Gastrocnemius medialis (tissue), 4 donors: ENCODE measurements at regions not wholly inside any gene's neighbourhood (a gene's known extent, or its start where the extent isn't known, plus 50 kb on each side); places are given as distances from the start of the nearest gene placed in this dataset.

Experiments used
- ATAC-seq, 2 donors: fragments of 150-250 bp; one replicate each; pipeline ENCODE4 v1.9.1; 2016
- DNase-seq, 2 donors: peaks; one replicate each; pipeline ENCODE4 v3.0.0-alpha.2; 2019
- H3K27ac ChIP-seq, 4 donors: fragments of 200-600 bp; sonication (generic); 1 replicate in 1 of 4; 2 replicates in 3 of 4; pipeline ENCODE4 v1.5.1; 2016 to 2018; ENCODE audit warnings: mild to moderate bottlenecking in 2 of 4, moderate library complexity in 1 of 4
- H3K27me3 ChIP-seq, 3 donors: fragments of 200-600 bp; sonication (generic) in 2 of 3; 1 replicate in 1 of 3; 2 replicates in 2 of 3; pipeline versions ENCODE4 v1.5.1 to v1.6.0; 2016 to 2019; ENCODE audit warnings: mild to moderate bottlenecking in 1 of 3, moderate library complexity in 1 of 3
- H3K36me3 ChIP-seq, 2 donors: fragments of 200-600 bp; sonication (generic) in 1 of 2; one replicate each; pipeline ENCODE4 v1.5.1; 2017 to 2018
- H3K4me1 ChIP-seq, 2 donors: fragments of 200-600 bp; sonication (generic) in 1 of 2; one replicate each; pipeline ENCODE4 v1.5.1; 2016 to 2017; ENCODE audit warnings: mild to moderate bottlenecking in 2 of 2
- H3K4me3 ChIP-seq, 4 donors: fragments of 200-600 bp; sonication (generic) in 3 of 4; 1 replicate in 1 of 4; 2 replicates in 3 of 4; pipeline ENCODE4 v1.5.1; 2016 to 2019; ENCODE audit warnings: mild to moderate bottlenecking in 2 of 4
- H3K9me3 ChIP-seq, 3 donors: fragments of 200-600 bp; sonication (generic) in 2 of 3; 1 replicate in 1 of 3; 2 replicates in 2 of 3; pipeline ENCODE4 v1.5.1; 2016 to 2019
- POLR2A ChIP-seq, 2 donors: fragments of 450-650 bp; IDR thresholded peaks; one replicate each; pipeline ENCODE4 v1.6.1; 2017; ENCODE audit warnings: antibody characterized with exemption in 2 of 2, mild to moderate bottlenecking in 2 of 2, moderate library complexity in 2 of 2
- in situ Hi-C, 4 donors: fragments of 200-750 bp; cut with MboI; loops; one replicate each; pipeline versions ENCODE4 v1.15.0 to v1.8.0; 2017; ENCODE audit warnings: low sequenced_read_pairs in 4 of 4
- intact Hi-C: fragments of 100-400 bp; cut with DNase I; formaldehyde crosslinking; loops from one replicate; pipeline ENCODE4 v1.15.1; 2023; ENCODE audit warnings: low total_unique reads
- TF ChIP-seq, protein P1 (sequence below), 5 experiments: fragments of 450-650 bp in 3 of 5; fragments of 200-600 bp in 2 of 5; sonication (generic) in 2 of 5; IDR thresholded peaks in 4 of 5; conservative IDR thresholded peaks in 1 of 5; 1 replicate in 4 of 5; 2 replicates in 1 of 5; pipeline ENCODE4 v1.5.1; 2016 to 2019; ENCODE audit warnings: antibody characterized with exemption in 5 of 5, mild to moderate bottlenecking in 3 of 5, moderate library complexity in 3 of 5

DNA sequence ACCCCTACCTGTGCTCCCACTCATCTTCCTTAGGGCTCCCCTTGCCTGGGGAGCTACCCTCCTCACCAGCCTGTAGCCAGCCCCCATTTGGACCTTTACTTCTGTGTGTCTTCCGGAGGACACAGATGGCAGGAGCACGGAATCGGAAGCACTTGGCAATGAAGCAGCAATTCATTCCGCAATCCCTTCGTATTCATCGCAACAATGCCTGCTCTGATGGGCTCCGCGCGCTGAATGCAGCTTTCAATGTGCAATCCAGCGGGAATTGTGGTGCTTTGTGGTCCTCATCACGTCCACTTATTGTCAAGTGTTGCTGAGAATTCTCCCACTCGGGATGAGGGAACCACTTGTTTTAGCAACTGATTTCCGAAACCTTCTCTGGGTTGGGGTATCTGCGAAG is 336.0 kb downstream of the DHX35 start:
- Histone ChIP-seq H3K27ac (no peak overlapping the region), H3K4me3 (no peak overlapping the region), H3K27me3 (no peaks in the 10 kb centered on the region), H3K36me3 (no peaks in the 10 kb centered on the region), H3K9me3 (no peaks in the 10 kb centered on the region), H3K4me1 (no peaks in the 10 kb centered on the region)
- in situ Hi-C loops = no loop called here
- DNase-seq (no peak), ATAC-seq (no peak)
- intact Hi-C loops = no loop called here
- no peak for TF ChIP-seq POLR2A (IDR thresholded peaks at IDR 0.05)
- TF ChIP-seq, protein P1, sequence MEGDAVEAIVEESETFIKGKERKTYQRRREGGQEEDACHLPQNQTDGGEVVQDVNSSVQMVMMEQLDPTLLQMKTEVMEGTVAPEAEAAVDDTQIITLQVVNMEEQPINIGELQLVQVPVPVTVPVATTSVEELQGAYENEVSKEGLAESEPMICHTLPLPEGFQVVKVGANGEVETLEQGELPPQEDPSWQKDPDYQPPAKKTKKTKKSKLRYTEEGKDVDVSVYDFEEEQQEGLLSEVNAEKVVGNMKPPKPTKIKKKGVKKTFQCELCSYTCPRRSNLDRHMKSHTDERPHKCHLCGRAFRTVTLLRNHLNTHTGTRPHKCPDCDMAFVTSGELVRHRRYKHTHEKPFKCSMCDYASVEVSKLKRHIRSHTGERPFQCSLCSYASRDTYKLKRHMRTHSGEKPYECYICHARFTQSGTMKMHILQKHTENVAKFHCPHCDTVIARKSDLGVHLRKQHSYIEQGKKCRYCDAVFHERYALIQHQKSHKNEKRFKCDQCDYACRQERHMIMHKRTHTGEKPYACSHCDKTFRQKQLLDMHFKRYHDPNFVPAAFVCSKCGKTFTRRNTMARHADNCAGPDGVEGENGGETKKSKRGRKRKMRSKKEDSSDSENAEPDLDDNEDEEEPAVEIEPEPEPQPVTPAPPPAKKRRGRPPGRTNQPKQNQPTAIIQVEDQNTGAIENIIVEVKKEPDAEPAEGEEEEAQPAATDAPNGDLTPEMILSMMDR (IDR thresholded peaks at IDR 0.05 in 4 of 5, conservative IDR thresholded peaks at IDR 0.05 in 1 of 5) = no peak

DNA sequence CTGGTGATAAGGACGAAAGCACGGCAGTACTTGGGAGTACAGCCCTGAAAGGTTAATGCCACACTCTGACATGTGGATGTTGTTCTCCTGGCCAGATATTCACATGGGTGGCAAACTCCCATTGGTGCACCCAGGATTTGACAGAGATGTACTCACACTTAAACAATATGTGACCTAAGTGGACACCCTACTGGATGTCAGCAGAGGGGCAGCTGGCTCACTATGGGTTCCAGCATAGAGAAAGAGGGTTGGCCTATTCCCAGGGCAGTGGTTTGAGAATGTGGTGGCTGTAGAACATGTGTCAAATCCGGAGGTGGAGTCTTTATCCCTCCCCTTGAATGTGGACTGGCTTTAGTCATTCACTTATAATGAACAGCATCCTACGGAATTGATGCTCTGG is 333.2 kb downstream of the DHX35 start:
- H3K36me3 ChIP-seq = no peaks in the 10 kb centered on the region
- H3K4me3 ChIP-seq = no peak overlapping the region
- no peaks in the 10 kb centered on the region for H3K9me3 ChIP-seq
- TF ChIP-seq, protein P1 (IDR thresholded peaks at IDR 0.05 in 4 of 5, conservative IDR thresholded peaks at IDR 0.05 in 1 of 5) = no peak
- no peak for TF ChIP-seq POLR2A (IDR thresholded peaks at IDR 0.05)
- no peaks in the 10 kb centered on the region for H3K4me1 ChIP-seq
- DNase-seq (no peak), ATAC-seq (no peak)
- no peak overlapping the region for H3K27ac ChIP-seq
- in situ Hi-C loops = no loop called here
- intact Hi-C loops = no loop called here
- H3K27me3 ChIP-seq = no peaks in the 10 kb centered on the region

DNA sequence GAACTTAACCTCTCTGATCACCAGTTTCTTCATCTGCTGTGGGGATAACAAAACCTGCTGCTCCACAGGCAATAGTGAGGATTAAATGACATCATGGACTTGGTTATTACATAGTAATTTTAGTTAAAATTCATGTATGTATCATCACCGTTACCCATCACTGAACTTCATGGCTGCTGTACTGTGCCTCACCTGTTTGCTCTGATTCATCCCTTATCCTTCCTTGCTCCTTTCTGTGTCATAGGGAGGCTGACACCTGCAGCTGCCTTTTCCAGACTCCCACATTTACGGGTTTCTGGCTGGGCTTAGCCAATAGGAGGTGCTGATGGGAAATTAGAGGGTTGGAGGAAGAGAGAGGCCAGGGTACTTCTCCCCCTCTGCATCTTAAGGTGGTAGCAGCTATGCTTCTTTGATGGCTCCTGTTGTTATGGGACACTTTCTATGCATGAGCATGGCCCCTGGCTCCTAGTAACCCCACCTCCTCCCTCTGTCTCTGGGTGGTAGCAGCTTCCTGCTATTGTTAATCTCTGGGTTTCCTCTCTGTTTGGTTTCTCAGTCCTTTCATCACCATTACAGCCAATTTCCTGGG is 332.1 kb downstream of the DHX35 start:
- ATAC-seq = no peak
- in situ Hi-C loops (no loop called here), intact Hi-C loops (no loop called here)
- H3K9me3 ChIP-seq = no peaks in the 10 kb centered on the region
- H3K4me3 ChIP-seq = no peak overlapping the region
- H3K36me3 ChIP-seq = no peaks in the 10 kb centered on the region
- H3K4me1 ChIP-seq = no peaks in the 10 kb centered on the region
- no peaks in the 10 kb centered on the region for H3K27me3 ChIP-seq
- H3K27ac ChIP-seq = no peak overlapping the region
- no peak for TF ChIP-seq POLR2A (IDR thresholded peaks at IDR 0.05)
- TF ChIP-seq, protein P1 (IDR thresholded peaks at IDR 0.05 in 4 of 5, conservative IDR thresholded peaks at IDR 0.05 in 1 of 5) = no peak
- DNase-seq = no peak

DNA sequence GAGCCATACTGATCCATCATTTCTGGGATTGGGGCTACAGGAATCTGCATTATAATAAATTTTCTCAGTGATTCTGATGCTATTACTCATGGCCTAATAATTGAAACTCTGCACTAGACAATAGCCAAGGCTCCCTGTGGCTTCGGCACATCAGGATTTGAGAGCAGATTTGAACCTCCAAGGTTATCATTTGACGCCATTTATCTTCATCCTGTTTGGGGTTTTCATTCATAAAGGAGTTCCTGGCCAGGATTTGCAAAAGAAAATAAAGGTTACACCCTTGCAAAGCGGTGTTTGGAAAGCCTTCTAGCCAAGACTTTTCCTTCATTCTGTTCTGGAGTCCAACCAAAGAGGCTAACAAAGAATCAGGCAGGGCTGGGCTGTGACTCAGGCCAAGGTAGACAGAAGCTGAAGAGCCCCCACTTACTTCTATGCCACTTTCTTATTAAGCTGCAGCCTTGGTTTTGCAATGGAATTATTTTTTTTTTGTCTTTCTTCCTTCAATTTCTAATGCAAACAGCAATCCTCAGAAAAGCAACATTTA is 330.1 kb downstream of the DHX35 start:
- no peaks in the 10 kb centered on the region for H3K27me3 ChIP-seq
- H3K9me3 ChIP-seq = no peaks in the 10 kb centered on the region
- ATAC-seq (no peak), DNase-seq (no peak)
- intact Hi-C loops (no loop called here), in situ Hi-C loops (no loop called here)
- no peaks in the 10 kb centered on the region for H3K4me1 ChIP-seq
- no peak overlapping the region for H3K4me3 ChIP-seq
- H3K36me3 ChIP-seq = no peaks in the 10 kb centered on the region
- no peak overlapping the region for H3K27ac ChIP-seq
- no peak for TF ChIP-seq POLR2A (IDR thresholded peaks at IDR 0.05)
- TF ChIP-seq, protein P1 (IDR thresholded peaks at IDR 0.05 in 4 of 5, conservative IDR thresholded peaks at IDR 0.05 in 1 of 5) = no peak

DNA sequence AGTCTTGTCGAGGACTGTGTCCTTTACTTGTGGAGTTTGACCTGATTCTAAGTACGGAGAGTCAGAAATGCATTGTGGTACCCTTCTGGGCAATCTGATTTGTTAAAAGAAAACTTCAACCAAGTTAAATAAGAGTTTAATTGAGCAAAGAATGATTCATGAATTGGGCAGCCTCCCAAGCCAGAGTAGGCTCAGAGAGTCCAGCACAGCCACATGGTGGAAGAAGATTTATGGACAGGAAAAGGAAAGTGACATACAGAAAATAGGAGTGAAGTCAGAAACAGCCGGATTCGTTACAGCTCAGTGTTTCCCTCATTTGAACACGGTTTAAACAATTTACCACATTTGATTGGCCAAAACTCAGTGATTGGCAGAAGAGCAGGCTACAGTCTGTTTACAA is 329.2 kb downstream of the DHX35 start:
- H3K4me1 ChIP-seq = no peaks in the 10 kb centered on the region
- in situ Hi-C loops = no loop called here
- no peaks in the 10 kb centered on the region for H3K36me3 ChIP-seq
- no peak overlapping the region for H3K4me3 ChIP-seq
- TF ChIP-seq, protein P1 (IDR thresholded peaks at IDR 0.05 in 4 of 5, conservative IDR thresholded peaks at IDR 0.05 in 1 of 5) = no peak
- TF ChIP-seq POLR2A (IDR thresholded peaks at IDR 0.05) = no peak
- no peak for ATAC-seq
- no peak overlapping the region for H3K27ac ChIP-seq
- no peaks in the 10 kb centered on the region for H3K27me3 ChIP-seq
- no peak for DNase-seq
- no peaks in the 10 kb centered on the region for H3K9me3 ChIP-seq
- intact Hi-C loops = no loop called here
